ENCODE measurements at regions not wholly inside any gene's neighbourhood (a gene's known extent, or its start where the extent isn't known, plus 50 kb on each side); places are given as distances from the start of the nearest gene placed in this dataset.

GRCh38 chr4:26029568-26030131 is 115.6 kb downstream of the SMIM20 start:
- no peak for TF ChIP-seq CTCF (IDR thresholded peaks at IDR 0.05)
- no peak overlapping the region for H3K4me3 ChIP-seq (ENCODE audit: low read length)
- H3K27ac ChIP-seq (ENCODE audit: low read length), result no peak overlapping the region
- H3K36me3 Mint-ChIP-seq, result no peaks in the 10 kb centered on the region
- peaks cover 0 to 6% of the 10 kb centered on the region in 2 donors for H3K4me1 Mint-ChIP-seq
- DNase-seq, result no peak
- no peaks in the 10 kb centered on the region for H3K27me3 ChIP-seq (ENCODE audit: control insufficient read depth, insufficient read depth, low read length)
- H3K36me3 ChIP-seq (ENCODE audit: control insufficient read depth, insufficient read depth, low read length), result no peaks in the 10 kb centered on the region
- intact Hi-C loops (cut with micrococcal nuclease), result no loop called here
- H3K9me3 Mint-ChIP-seq, result no peaks in the 10 kb centered on the region
- H3K4me1 ChIP-seq (ENCODE audit: control insufficient read depth, insufficient read depth, low read length), result peaks cover 5% of the 10 kb centered on the region
- H3K4me3 Mint-ChIP-seq, result no peak overlapping the region
- 60% methylated on average over 18 of the region's 18 CpGs for WGBS (ENCODE audit: insufficient coverage)
- peaks cover 21 to 30% of the 10 kb centered on the region in 2 donors for H3K27me3 Mint-ChIP-seq (ENCODE audit: low read depth in 2 of 2)
- no peaks in the 10 kb centered on the region for H3K9me3 ChIP-seq (ENCODE audit: control insufficient read depth, insufficient read depth, low read length)
- no peak overlapping the region for H3K27ac Mint-ChIP-seq
- ATAC-seq, result no peak

GRCh38 chr4:26030260-26030667 is 116.2 kb downstream of the SMIM20 start:
- H3K27me3 ChIP-seq (ENCODE audit: control insufficient read depth, insufficient read depth, low read length), result no peaks in the 10 kb centered on the region
- Mint-ChIP-seq H3K4me1 (peaks cover 0 to 6% of the 10 kb centered on the region in 2 donors), H3K27ac (no peak overlapping the region), H3K4me3 (no peak overlapping the region), H3K27me3 (ENCODE audit: low read depth in 2 of 2) (peaks cover 21 to 32% of the 10 kb centered on the region in 2 donors), H3K9me3 (no peaks in the 10 kb centered on the region), H3K36me3 (no peaks in the 10 kb centered on the region)
- no peak overlapping the region for H3K4me3 ChIP-seq (ENCODE audit: low read length)
- peaks cover 5% of the 10 kb centered on the region for H3K4me1 ChIP-seq (ENCODE audit: control insufficient read depth, insufficient read depth, low read length)
- intact Hi-C loops (cut with micrococcal nuclease), result no loop called here
- 57% methylated on average over 5 of the region's 5 CpGs for WGBS (ENCODE audit: insufficient coverage)
- no peaks in the 10 kb centered on the region for H3K9me3 ChIP-seq (ENCODE audit: control insufficient read depth, insufficient read depth, low read length)
- DNase-seq (no peak), ATAC-seq (no peak)
- TF ChIP-seq CTCF (IDR thresholded peaks at IDR 0.05), result no peak
- no peak overlapping the region for H3K27ac ChIP-seq (ENCODE audit: low read length)
- H3K36me3 ChIP-seq (ENCODE audit: control insufficient read depth, insufficient read depth, low read length), result no peaks in the 10 kb centered on the region

- peaks cover 21 to 34% of the 10 kb centered on the region in 2 donors for H3K27me3 Mint-ChIP-seq (ENCODE audit: low read depth in 2 of 2)
These were observed 116.8 kb downstream of the SMIM20 start for GRCh38 chr4:26030780-26031179.

More at GRCh38 chr4:26030780-26031179, 116.8 kb downstream of the SMIM20 start:
- Histone ChIP-seq H3K9me3 (ENCODE audit: control insufficient read depth, insufficient read depth, low read length) (no peaks in the 10 kb centered on the region), H3K27me3 (ENCODE audit: control insufficient read depth, insufficient read depth, low read length) (no peaks in the 10 kb centered on the region), H3K36me3 (ENCODE audit: control insufficient read depth, insufficient read depth, low read length) (no peaks in the 10 kb centered on the region), H3K4me3 (ENCODE audit: low read length) (no peak overlapping the region), H3K27ac (ENCODE audit: low read length) (no peak overlapping the region), H3K4me1 (ENCODE audit: control insufficient read depth, insufficient read depth, low read length) (peaks cover 5% of the 10 kb centered on the region)
- Mint-ChIP-seq H3K9me3 (no peaks in the 10 kb centered on the region), H3K27ac (no peak overlapping the region), H3K36me3 (no peaks in the 10 kb centered on the region), H3K4me1 (peaks cover 0 to 6% of the 10 kb centered on the region in 2 donors), H3K4me3 (no peak overlapping the region)
- intact Hi-C loops (cut with micrococcal nuclease), result no loop called here
- ATAC-seq (no peak), DNase-seq (no peak)
- TF ChIP-seq CTCF (IDR thresholded peaks at IDR 0.05), result no peak
- 89% methylated on average over 7 of the region's 8 CpGs for WGBS (ENCODE audit: insufficient coverage)

All from natural killer cell (primary cell).